ENCODE measurements at regions not wholly inside any gene's neighbourhood (a gene's known extent, or its start where the extent isn't known, plus 50 kb on each side); places are given as distances from the start of the nearest gene placed in this dataset.

DNA sequence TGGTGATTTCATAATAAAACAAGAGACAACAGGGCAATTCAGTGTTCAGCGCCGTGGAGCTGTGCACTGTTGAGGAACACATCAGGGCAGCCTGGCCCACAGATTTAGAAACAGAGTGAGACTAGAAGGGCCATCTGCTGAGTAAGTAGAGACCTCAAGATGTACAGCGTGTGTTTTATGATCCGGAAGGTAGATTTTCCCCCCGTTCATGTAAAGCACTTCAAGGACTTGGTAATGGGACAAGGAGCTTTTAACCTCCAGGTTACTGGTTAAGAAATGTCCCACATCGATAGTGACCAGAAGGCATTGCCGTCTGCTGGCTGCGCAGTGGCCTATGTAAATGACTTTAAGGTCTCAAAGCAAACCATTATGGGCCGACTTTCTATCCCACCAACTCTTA is 1057.7 kb upstream of the EEF2KMT start:
- TF ChIP-seq POLR2A (IDR thresholded peaks at IDR 0.05) = no peak
- TF ChIP-seq, protein P1, sequence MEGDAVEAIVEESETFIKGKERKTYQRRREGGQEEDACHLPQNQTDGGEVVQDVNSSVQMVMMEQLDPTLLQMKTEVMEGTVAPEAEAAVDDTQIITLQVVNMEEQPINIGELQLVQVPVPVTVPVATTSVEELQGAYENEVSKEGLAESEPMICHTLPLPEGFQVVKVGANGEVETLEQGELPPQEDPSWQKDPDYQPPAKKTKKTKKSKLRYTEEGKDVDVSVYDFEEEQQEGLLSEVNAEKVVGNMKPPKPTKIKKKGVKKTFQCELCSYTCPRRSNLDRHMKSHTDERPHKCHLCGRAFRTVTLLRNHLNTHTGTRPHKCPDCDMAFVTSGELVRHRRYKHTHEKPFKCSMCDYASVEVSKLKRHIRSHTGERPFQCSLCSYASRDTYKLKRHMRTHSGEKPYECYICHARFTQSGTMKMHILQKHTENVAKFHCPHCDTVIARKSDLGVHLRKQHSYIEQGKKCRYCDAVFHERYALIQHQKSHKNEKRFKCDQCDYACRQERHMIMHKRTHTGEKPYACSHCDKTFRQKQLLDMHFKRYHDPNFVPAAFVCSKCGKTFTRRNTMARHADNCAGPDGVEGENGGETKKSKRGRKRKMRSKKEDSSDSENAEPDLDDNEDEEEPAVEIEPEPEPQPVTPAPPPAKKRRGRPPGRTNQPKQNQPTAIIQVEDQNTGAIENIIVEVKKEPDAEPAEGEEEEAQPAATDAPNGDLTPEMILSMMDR (IDR thresholded peaks at IDR 0.05) = no peak
